ENCODE measurements at regions not wholly inside any gene's neighbourhood (a gene's known extent, or its start where the extent isn't known, plus 50 kb on each side); places are given as distances from the start of the nearest gene placed in this dataset.
A peak's percentile ranks its signal among the peaks of the same experiment; 100 is the strongest.
"Not testable (repeated sequence)": the region's sequence is repeated elsewhere in the genome, so short reads cannot be mapped to it uniquely, and the experiment has no call there.

GRCh38 chr17:20890338-20890737, 152.5 kb downstream of the USP22 start:
- ATAC-seq (no peak), DNase-seq (ENCODE audit: low spot score) (no peak)
- TF ChIP-seq ZSCAN18 (CRISPR knock-in tag; IDR thresholded peaks at IDR 0.05) (no peak), E2F1 (CRISPR knock-in tag; IDR thresholded peaks at IDR 0.05) (no peak), PRRX2 (CRISPR knock-in tag; IDR thresholded peaks at IDR 0.05) (no peak), ZBTB21 (CRISPR knock-in tag; IDR thresholded peaks at IDR 0.05; ENCODE audit: borderline replicate concordance) (no peak), FOXK1 (CRISPR knock-in tag; IDR thresholded peaks at IDR 0.05) (no peak), ZNF121 (CRISPR knock-in tag; IDR thresholded peaks at IDR 0.05) (no peak), FOXP4 (CRISPR knock-in tag; IDR thresholded peaks at IDR 0.05) (no peak), ZNF281 (CRISPR knock-in tag; IDR thresholded peaks at IDR 0.05) (no peak), SOX15 (CRISPR knock-in tag; IDR thresholded peaks at IDR 0.05) (no peak), GABPB1 (CRISPR knock-in tag; IDR thresholded peaks at IDR 0.05) (no peak), OVOL2 (CRISPR knock-in tag; IDR thresholded peaks at IDR 0.05; ENCODE audit: borderline replicate concordance) (no peak)
- CTCF ChIA-PET, result interaction anchor here (1.1 kb wide), 1 partner anchor 103 kb away, joined by 5 read pairs; no protein-coding TSS in a partner anchor
- H3K9me3 Mint-ChIP-seq, result no peaks in the 10 kb centered on the region
- POLR2A ChIA-PET, result no interaction called here
- no peaks in the 10 kb centered on the region for H3K27me3 Mint-ChIP-seq (ENCODE audit: low read depth)
- H3K4me3 Mint-ChIP-seq, result no peak overlapping the region
- peaks cover 4% of the 10 kb centered on the region for H3K36me3 Mint-ChIP-seq
- H3K4me1 Mint-ChIP-seq, result no peaks in the 10 kb centered on the region
- H3K27ac Mint-ChIP-seq, result peak overlapping the region; percentile 18; the same call in 1 of the 2 replicates

- CTCF ChIA-PET; H3K27ac Mint-ChIP-seq; H3K27me3 Mint-ChIP-seq (ENCODE audit: low read depth); DNase-seq (ENCODE audit: low spot score); H3K4me3 Mint-ChIP-seq; POLR2A ChIA-PET; ATAC-seq; H3K9me3 Mint-ChIP-seq: not testable (repeated sequence)
- H3K36me3 Mint-ChIP-seq, result peaks cover 24% of the 10 kb centered on the region
- peaks cover 28% of the 10 kb centered on the region for H3K4me1 Mint-ChIP-seq
Measured at GRCh38 chr17:20895426-20895825, 147.4 kb downstream of the USP22 start.

- H3K9me3 Mint-ChIP-seq, result no peaks in the 10 kb centered on the region
- no peak overlapping the region for H3K4me3 Mint-ChIP-seq
- ATAC-seq, result no peak; the same call in 1 of the 2 replicates
- H3K27me3 Mint-ChIP-seq (ENCODE audit: low read depth), result no peaks in the 10 kb centered on the region
- ChIA-PET CTCF (no interaction called here), POLR2A (no interaction called here)
- peaks cover 28% of the 10 kb centered on the region for H3K4me1 Mint-ChIP-seq
- H3K36me3 Mint-ChIP-seq, result peaks cover 24% of the 10 kb centered on the region
- TF ChIP-seq FOXP1 (CRISPR knock-in tag; IDR thresholded peaks at IDR 0.05; ENCODE audit: borderline replicate concordance) (0 out of 2 replicates have a peak, but pooled peaks have one; percentile 22), ZNF425 (CRISPR knock-in tag; conservative IDR thresholded peaks at IDR 0.05) (no peak)
- no peak for DNase-seq (ENCODE audit: low spot score)
- no peak overlapping the region for H3K27ac Mint-ChIP-seq
Measured at GRCh38 chr17:20896153-20896649, 146.6 kb downstream of the USP22 start.

- CTCF ChIA-PET, result interaction anchor here (1.4 kb wide), 1 partner anchor 97 kb away, joined by 3 read pairs; no protein-coding TSS in a partner anchor
- H3K4me1 Mint-ChIP-seq, result peaks cover 46% of the 10 kb centered on the region
- DNase-seq (ENCODE audit: low spot score); H3K9me3 Mint-ChIP-seq; ATAC-seq; H3K27me3 Mint-ChIP-seq (ENCODE audit: low read depth); POLR2A ChIA-PET: not testable (repeated sequence)
- H3K27ac Mint-ChIP-seq, result peak overlapping the region; percentile 96
- H3K4me3 Mint-ChIP-seq, result peak overlapping the region; percentile 55
- peaks cover 32% of the 10 kb centered on the region for H3K36me3 Mint-ChIP-seq
Measured at GRCh38 chr17:20898726-20899125, 144.1 kb downstream of the USP22 start.

GRCh38 chr17:20902496-20902895, 140.3 kb downstream of the USP22 start:
- H3K27ac Mint-ChIP-seq, result peak overlapping the region; percentile 46; the same call in 1 of the 2 replicates
- DNase-seq (ENCODE audit: low spot score); CTCF ChIA-PET; H3K4me3 Mint-ChIP-seq; POLR2A ChIA-PET; ATAC-seq; H3K9me3 Mint-ChIP-seq; H3K27me3 Mint-ChIP-seq (ENCODE audit: low read depth): not testable (repeated sequence)
- H3K4me1 Mint-ChIP-seq, result peaks cover 47% of the 10 kb centered on the region
- H3K36me3 Mint-ChIP-seq, result peaks cover 17% of the 10 kb centered on the region

GRCh38 chr17:20903549-20903948, 139.3 kb downstream of the USP22 start:
- CTCF ChIA-PET, result interaction anchor here (0.6 kb wide), 1 partner anchor 50 kb away, joined by 3 read pairs; no protein-coding TSS in a partner anchor
- Mint-ChIP-seq H3K36me3 (peaks cover 17% of the 10 kb centered on the region), H3K27ac (peak overlapping the region; percentile 45; the same call in 1 of the 2 replicates), H3K4me1 (peaks cover 46% of the 10 kb centered on the region)
- DNase-seq (ENCODE audit: low spot score); ATAC-seq; H3K9me3 Mint-ChIP-seq; H3K27me3 Mint-ChIP-seq (ENCODE audit: low read depth); H3K4me3 Mint-ChIP-seq; POLR2A ChIA-PET: not testable (repeated sequence)
